Liver (tissue), 8 donors: ENCODE measurements at regions not wholly inside any gene's neighbourhood (a gene's known extent, or its start where the extent isn't known, plus 50 kb on each side); places are given as distances from the start of the nearest gene placed in this dataset.

ENCODE experiments used
- DNase-seq: peaks from one replicate; pipeline ENCODE4 v3.0.0-alpha.2; 2017; ENCODE audit warnings: low spot score
- H3K27ac ChIP-seq, 2 donors: one replicate each; pipeline ENCODE4 v1.7.0; 2013; ENCODE audit warnings: inconsistent platforms in 2 of 2, low read length in 2 of 2, control low read depth in 1 of 2, low read depth in 1 of 2, mild to moderate bottlenecking in 1 of 2
- H3K27me3 ChIP-seq, 4 donors: one replicate each; pipeline versions ENCODE4 v1.6.1 to v1.7.0; 2013; ENCODE audit warnings: low read length in 3 of 4, inconsistent platforms in 1 of 4, mild to moderate bottlenecking in 1 of 4, moderate library complexity in 1 of 4; ENCODE audit not compliant: control insufficient read depth in 4 of 4, insufficient read depth in 4 of 4
- H3K36me3 ChIP-seq, 4 donors: one replicate each; pipeline versions ENCODE4 v1.6.1 to v1.7.0; 2013; ENCODE audit warnings: low read length in 3 of 4, mild to moderate bottlenecking in 3 of 4, low read depth in 1 of 4, moderate library complexity in 1 of 4; ENCODE audit not compliant: control insufficient read depth in 4 of 4, insufficient read depth in 3 of 4
- H3K4me1 ChIP-seq, 4 donors: one replicate each; pipeline versions ENCODE4 v1.6.1 to v1.7.0; 2013; ENCODE audit warnings: low read length in 3 of 4, mild to moderate bottlenecking in 3 of 4, moderate library complexity in 1 of 4; ENCODE audit not compliant: control insufficient read depth in 4 of 4, insufficient read depth in 4 of 4
- H3K4me3 ChIP-seq, 3 donors: one replicate each; pipeline versions ENCODE4 v1.6.1 to v1.7.0; 2013; ENCODE audit warnings: low read length in 3 of 3, control low read depth in 1 of 3, low read depth in 1 of 3, mild to moderate bottlenecking in 1 of 3
- H3K9ac ChIP-seq, 2 donors: one replicate each; pipeline ENCODE4 v1.7.0; 2013; ENCODE audit warnings: low read length in 2 of 2, mild to moderate bottlenecking in 2 of 2, moderate library complexity in 2 of 2, control low read depth in 1 of 2, low read depth in 1 of 2
- H3K9me3 ChIP-seq, 4 donors: one replicate each; pipeline versions ENCODE4 v1.6.1 to v1.7.0; 2013; ENCODE audit warnings: low read length in 3 of 4; ENCODE audit not compliant: control insufficient read depth in 4 of 4
- ATF3 ChIP-seq: IDR thresholded peaks from 2 replicates; pipeline ENCODE4 v1.6.1; 2016; ENCODE audit warnings: antibody characterized with exemption
- CTCF ChIP-seq: fragments of 150-350 bp; IDR thresholded peaks from 2 replicates; pipeline ENCODE4 v1.5.1; 2017; ENCODE audit warnings: improper control_type of control experiment, low read depth, low read length; ENCODE audit not compliant: missing input control
- EGR1 ChIP-seq, 2 donors: IDR thresholded peaks; 2 replicates each; pipeline ENCODE4 v1.6.1; 2016 to 2018; ENCODE audit warnings: antibody characterized with exemption in 2 of 2, low read depth in 2 of 2
- FOXA1 ChIP-seq: IDR thresholded peaks from 2 replicates; pipeline ENCODE4 v1.6.1; 2016; ENCODE audit warnings: antibody characterized with exemption
- FOXA2 ChIP-seq: IDR thresholded peaks from 2 replicates; pipeline ENCODE4 v1.6.1; 2016; ENCODE audit warnings: antibody characterized with exemption
- GABPA ChIP-seq, 2 donors: IDR thresholded peaks in 1 of 2; conservative IDR thresholded peaks in 1 of 2; 2 replicates each; pipeline ENCODE4 v1.6.1; 2016; ENCODE audit warnings: antibody characterized with exemption in 2 of 2, mild to moderate bottlenecking in 1 of 2, moderate library complexity in 1 of 2
- HNF4A ChIP-seq, 2 donors: conservative IDR thresholded peaks; 2 replicates each; pipeline ENCODE4 v1.6.1; 2016; ENCODE audit warnings: antibody characterized with exemption in 2 of 2, mild to moderate bottlenecking in 2 of 2
- HNF4G ChIP-seq: IDR thresholded peaks from 2 replicates; pipeline ENCODE4 v1.6.1; 2016; ENCODE audit warnings: antibody characterized with exemption
- JUND ChIP-seq, 2 donors: IDR thresholded peaks; 2 replicates each; pipeline ENCODE4 v1.6.1; 2016; ENCODE audit warnings: antibody characterized with exemption in 2 of 2
- MAX ChIP-seq: IDR thresholded peaks from 2 replicates; pipeline ENCODE4 v1.6.1; 2016; ENCODE audit warnings: antibody characterized with exemption
- NR2F2 ChIP-seq: IDR thresholded peaks from 2 replicates; pipeline ENCODE4 v1.6.1; 2016; ENCODE audit warnings: antibody characterized with exemption
- RAD21 ChIP-seq, 2 donors: IDR thresholded peaks; 2 replicates each; pipeline ENCODE4 v1.6.1; 2016; ENCODE audit warnings: antibody characterized with exemption in 2 of 2, mild to moderate bottlenecking in 2 of 2
- REST ChIP-seq: IDR thresholded peaks from 2 replicates; pipeline ENCODE4 v1.6.1; 2016; ENCODE audit warnings: antibody characterized with exemption, mild to moderate bottlenecking
- RXRA ChIP-seq, 2 donors: IDR thresholded peaks; 2 replicates each; pipeline ENCODE4 v1.6.1; 2017 to 2018; ENCODE audit warnings: antibody characterized with exemption in 2 of 2, mild to moderate bottlenecking in 1 of 2
- SP1 ChIP-seq: IDR thresholded peaks from 2 replicates; pipeline ENCODE4 v1.6.1; 2018; ENCODE audit warnings: antibody characterized with exemption, mild to moderate bottlenecking
- TAF1 ChIP-seq: conservative IDR thresholded peaks from 2 replicates; pipeline ENCODE4 v1.6.1; 2016; ENCODE audit warnings: antibody characterized with exemption, mild to moderate bottlenecking
- YY1 ChIP-seq: IDR thresholded peaks from 2 replicates; pipeline ENCODE4 v1.6.1; 2016; ENCODE audit warnings: antibody characterized with exemption, mild to moderate bottlenecking
- ZBTB33 ChIP-seq: IDR thresholded peaks from 2 replicates; pipeline ENCODE4 v1.6.1; 2016; ENCODE audit warnings: antibody characterized with exemption
- WGBS: extraction: QIAGEN DNeasy Blood & Tissue Kit; methylation state at CpG from one replicate; pipeline ENCODE4 v1.1.7; 2013; 5-methylcytosine and 5-hydroxymethylcytosine counted together
- donor health status: healthy.
- donor health status: healthy.
- donor health status: healthy.
- donor health status: healthy.
- donor health status: healthy.

GRCh38 chr3:103075282-103075681 lies 640.5 kb downstream of the ZPLD1 start:
- no peak overlapping the region for H3K4me3 ChIP-seq
- DNase-seq = no peak
- H3K36me3 ChIP-seq = no peaks in the 10 kb centered on the region
- H3K27me3 ChIP-seq = no peaks in the 10 kb centered on the region
- 69% methylated on average over 2 of the region's 2 CpGs for WGBS
- H3K9ac ChIP-seq = no peak overlapping the region
- no peak overlapping the region for H3K27ac ChIP-seq
- no peaks in the 10 kb centered on the region for H3K4me1 ChIP-seq
- H3K9me3 ChIP-seq = no peaks in the 10 kb centered on the region
- TF ChIP-seq FOXA2 (no peak), CTCF (no peak), ATF3 (no peak), RAD21 (IDR thresholded peaks at IDR 0.05) (no peak), RXRA (IDR thresholded peaks at IDR 0.05) (no peak), REST (no peak), HNF4A (conservative IDR thresholded peaks at IDR 0.05) (no peak), SP1 (no peak), JUND (IDR thresholded peaks at IDR 0.05) (no peak), GABPA (IDR thresholded peaks at IDR 0.05 in 1 of 2, conservative IDR thresholded peaks at IDR 0.05 in 1 of 2) (no peak), EGR1 (IDR thresholded peaks at IDR 0.05; ENCODE audit: low read depth in 2 of 2) (no peak), ZBTB33 (no peak), MAX (no peak), HNF4G (no peak), TAF1 (no peak)

- DNase-seq = no peak
- H3K9me3 ChIP-seq = no peaks in the 10 kb centered on the region
- no peaks in the 10 kb centered on the region for H3K4me1 ChIP-seq
- H3K27ac ChIP-seq = no peak overlapping the region
- H3K27me3 ChIP-seq = no peaks in the 10 kb centered on the region
- H3K4me3 ChIP-seq = no peak overlapping the region
- whole genome bisulfite sequencing = 36% methylated on average over 3 of the region's 3 CpGs
- H3K36me3 ChIP-seq = no peaks in the 10 kb centered on the region
- no peak overlapping the region for H3K9ac ChIP-seq
- TF ChIP-seq FOXA1 = no peak
- no peak for TF ChIP-seq REST
- no peak for TF ChIP-seq FOXA2
- no peak for TF ChIP-seq CTCF
- TF ChIP-seq YY1 = no peak
- peak; percentile 24 for TF ChIP-seq HNF4G
- no peak for TF ChIP-seq RAD21 (IDR thresholded peaks at IDR 0.05)
- no peak for TF ChIP-seq ATF3
- TF ChIP-seq HNF4A (conservative IDR thresholded peaks at IDR 0.05) = peak in 1 of 2 donors; percentile 48
- no peak for TF ChIP-seq RXRA (IDR thresholded peaks at IDR 0.05)
- no peak for TF ChIP-seq NR2F2
These were observed 643.1 kb downstream of the ZPLD1 start for GRCh38 chr3:103077910-103078309.
